GM12874 (cell line): ENCODE measurements at regions not wholly inside any gene's neighbourhood (a gene's known extent, or its start where the extent isn't known, plus 50 kb on each side); places are given as distances from the start of the nearest gene placed in this dataset.

Experiments
- CTCF ChIP-seq: IDR thresholded peaks from 2 replicates; pipeline ENCODE4 v1.5.1; 2011; ENCODE audit warnings: low read depth, mild to moderate bottlenecking, control low read depth, low read length, moderate library complexity; ENCODE audit not compliant: insufficient read depth

- no peak for TF ChIP-seq CTCF
Observed at GRCh38 chr14:105891631-105892452, 365.5 kb downstream of the TMEM121 start.

DNA sequence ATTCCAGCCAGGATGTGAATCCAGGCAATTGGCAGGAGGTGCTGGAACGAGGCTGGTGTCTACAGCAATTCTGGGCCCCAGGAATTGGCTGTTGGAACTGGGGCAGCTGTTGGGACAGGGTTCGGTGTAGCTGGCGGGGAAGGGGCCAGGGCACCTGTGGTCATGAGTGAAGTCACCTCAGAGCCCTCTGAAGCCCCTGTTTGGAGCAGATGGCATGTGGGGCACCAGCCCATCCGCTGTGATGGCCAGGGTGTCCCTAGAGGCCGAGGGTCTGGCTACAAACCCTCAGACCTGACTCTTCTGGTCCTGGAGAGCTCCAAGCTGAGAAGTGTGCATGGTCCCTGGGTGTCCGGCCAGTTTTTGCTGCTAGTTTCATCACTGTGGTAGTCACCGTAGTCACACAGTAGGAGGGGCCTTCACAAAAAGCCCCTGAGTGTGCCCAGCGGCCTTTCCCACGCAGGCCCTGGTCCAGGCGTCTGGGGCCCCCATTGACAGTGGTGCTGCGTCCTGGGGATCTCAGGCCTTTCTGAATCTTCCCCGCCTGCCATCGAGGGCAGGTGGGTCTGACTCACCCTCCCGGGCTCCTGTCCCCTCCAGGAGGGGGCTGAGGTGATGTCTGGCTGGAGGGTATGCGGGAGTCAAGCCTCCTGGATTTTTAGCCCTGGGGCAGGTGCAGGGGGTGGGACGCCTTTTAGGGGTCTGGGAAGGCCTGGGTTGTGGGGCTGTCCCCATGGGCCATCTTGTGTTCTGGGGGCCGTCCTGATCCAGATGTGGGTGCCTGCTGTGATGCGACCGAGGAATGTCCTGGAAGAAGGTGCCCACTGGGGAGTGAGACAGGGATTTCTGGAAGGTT lies 368.0 kb downstream of the TMEM121 start:
- TF ChIP-seq CTCF = no peak

GRCh38 chr14:105894978-105895881 lies 368.8 kb downstream of the TMEM121 start:
- TF ChIP-seq CTCF = no peak

- no peak for TF ChIP-seq CTCF
Observed at GRCh38 chr14:105897725-105898113, 371.3 kb downstream of the TMEM121 start.

- no peak for TF ChIP-seq CTCF
Observed at GRCh38 chr14:105898482-105899010, 372.2 kb downstream of the TMEM121 start.

DNA sequence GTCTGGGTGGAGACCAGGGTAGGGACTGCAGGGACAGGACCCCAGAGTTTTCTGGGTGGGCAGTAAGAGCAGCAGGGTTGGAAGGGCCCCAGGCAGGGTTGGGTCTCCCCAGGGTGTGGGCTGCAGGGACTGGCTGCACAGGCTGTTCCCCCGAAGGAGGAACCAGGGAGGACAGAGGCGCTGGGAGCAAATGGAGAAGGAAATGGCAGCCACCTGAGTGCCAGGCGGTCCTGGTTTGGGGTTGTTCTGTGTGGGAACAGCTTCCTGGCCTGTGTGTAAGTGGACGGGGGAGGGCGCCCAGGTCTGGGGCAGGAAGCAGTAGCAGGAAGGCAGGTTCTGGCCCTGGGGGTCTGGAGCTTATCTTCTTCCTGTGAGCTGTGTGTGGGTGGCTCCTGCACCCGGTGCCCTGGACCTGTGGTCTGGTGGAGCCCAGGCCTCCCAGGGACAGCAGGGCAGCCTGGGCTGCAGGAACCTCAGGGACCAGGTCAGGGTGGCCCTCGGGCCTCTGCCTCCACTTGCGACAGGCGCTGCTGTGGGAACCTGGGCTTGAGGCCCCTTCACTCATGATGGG lies 372.8 kb downstream of the TMEM121 start:
- TF ChIP-seq CTCF = no peak
